ENCODE measurements at regions not wholly inside any gene's neighbourhood (a gene's known extent, or its start where the extent isn't known, plus 50 kb on each side); places are given as distances from the start of the nearest gene placed in this dataset.

GRCh38 chr9:110104261-110104809 lies 103.6 kb downstream of the C9orf152 start (continued):
- TF ChIP-seq, protein P1, sequence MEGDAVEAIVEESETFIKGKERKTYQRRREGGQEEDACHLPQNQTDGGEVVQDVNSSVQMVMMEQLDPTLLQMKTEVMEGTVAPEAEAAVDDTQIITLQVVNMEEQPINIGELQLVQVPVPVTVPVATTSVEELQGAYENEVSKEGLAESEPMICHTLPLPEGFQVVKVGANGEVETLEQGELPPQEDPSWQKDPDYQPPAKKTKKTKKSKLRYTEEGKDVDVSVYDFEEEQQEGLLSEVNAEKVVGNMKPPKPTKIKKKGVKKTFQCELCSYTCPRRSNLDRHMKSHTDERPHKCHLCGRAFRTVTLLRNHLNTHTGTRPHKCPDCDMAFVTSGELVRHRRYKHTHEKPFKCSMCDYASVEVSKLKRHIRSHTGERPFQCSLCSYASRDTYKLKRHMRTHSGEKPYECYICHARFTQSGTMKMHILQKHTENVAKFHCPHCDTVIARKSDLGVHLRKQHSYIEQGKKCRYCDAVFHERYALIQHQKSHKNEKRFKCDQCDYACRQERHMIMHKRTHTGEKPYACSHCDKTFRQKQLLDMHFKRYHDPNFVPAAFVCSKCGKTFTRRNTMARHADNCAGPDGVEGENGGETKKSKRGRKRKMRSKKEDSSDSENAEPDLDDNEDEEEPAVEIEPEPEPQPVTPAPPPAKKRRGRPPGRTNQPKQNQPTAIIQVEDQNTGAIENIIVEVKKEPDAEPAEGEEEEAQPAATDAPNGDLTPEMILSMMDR (conservative IDR thresholded peaks at IDR 0.05; ENCODE audit: low read depth, low read length): no peak
- TF ChIP-seq FOS (IDR thresholded peaks at IDR 0.05; ENCODE audit: low read depth, low read length): no peak

GRCh38 chr9:110105107-110105506 lies 102.9 kb downstream of the C9orf152 start:
- H4K8ac ChIP-seq (ENCODE audit: low read depth in 2 of 2, low read length in 2 of 2): no peak overlapping the region
- H3K36me3 ChIP-seq (ENCODE audit: control insufficient read depth, insufficient read depth, low read length): peaks cover 15% of the 10 kb centered on the region
- intact Hi-C loops (cut with micrococcal nuclease): loop anchor here (2.0 kb wide), 1 partner anchor 54 kb away; no protein-coding TSS in a partner anchor
- H2AK5ac ChIP-seq (ENCODE audit: low read depth, low read length): no peak overlapping the region
- POLR2A ChIA-PET (ENCODE audit: unreplicated experiment): interaction anchor here (0.6 kb wide), 1 partner anchor 21 kb away, joined by 8 read pairs; no protein-coding TSS in a partner anchor
- H3K4me1 ChIP-seq (ENCODE audit: control insufficient read depth, insufficient read depth, low read length): peaks cover 32% of the 10 kb centered on the region
- CTCF ChIA-PET: no interaction called here
- H3K23ac ChIP-seq (ENCODE audit: low read depth, low read length): no peak overlapping the region
- dilution Hi-C loops (cut with HindIII; ENCODE audit: low sequenced_read_pairs, unreplicated experiment): no loop called here
- H3K4me3 ChIP-seq (ENCODE audit: insufficient read depth, low read depth, low read length): no peak overlapping the region
- peak; percentile 38; the same call in 1 of the 2 replicates for TF ChIP-seq CEBPB (IDR thresholded peaks at IDR 0.05; ENCODE audit: low read depth, low read length)
- TF ChIP-seq RFX5 (IDR thresholded peaks at IDR 0.05; ENCODE audit: low read depth, low read length): no peak
- no peak overlapping the region for H2AFZ ChIP-seq (replicated peaks; ENCODE audit: low read length, poor library complexity)
- peaks cover 22 to 78% of the 10 kb centered on the region in 2 experiments for H3K79me1 ChIP-seq (ENCODE audit: low read depth in 1 of 2, low read length in 2 of 2)
- H3K27ac ChIP-seq (ENCODE audit: insufficient read depth, low read length): no peak overlapping the region; the same call in 1 of the 2 replicates
- peaks cover 83% of the 10 kb centered on the region for H4K20me1 ChIP-seq (ENCODE audit: insufficient read depth, low read length)
- H3K9ac ChIP-seq (ENCODE audit: low read depth, low read length): no peak overlapping the region
- peak; percentile 90 for DNase-seq
- BruUV-seq (replicated peaks): no TSS peak
- H3K4me2 ChIP-seq (ENCODE audit: low read depth, low read length): peak overlapping the region; percentile 52
- no peak overlapping the region for H2BK5ac ChIP-seq (ENCODE audit: low read depth, low read length, poor library complexity, severe bottlenecking)
- H2BK120ac ChIP-seq (ENCODE audit: low read depth, low read length): no peak overlapping the region
- no CpG with 5 or more reads among the region's 2 CpGs for WGBS, 2 experiments (ENCODE audit: extremely low coverage in 2 of 2, insufficient read length in 1 of 2)
- no peak overlapping the region for H4K91ac ChIP-seq (ENCODE audit: insufficient read depth, low read depth, low read length)
- H3K4ac ChIP-seq (ENCODE audit: low read depth, low read length): no peak overlapping the region
- H2AK9ac ChIP-seq (replicated peaks; ENCODE audit: low read depth, low read length, poor library complexity): no peak overlapping the region
- H3K18ac ChIP-seq (ENCODE audit: low read depth, low read length): no peak overlapping the region
- H2BK20ac ChIP-seq (ENCODE audit: low read depth, low read length): no peak overlapping the region
- no peaks in the 10 kb centered on the region for H3K9me3 ChIP-seq (ENCODE audit: control insufficient read depth, insufficient read depth, low read length)
- H2BK15ac ChIP-seq (ENCODE audit: low read depth, low read length): no peak overlapping the region
- H3K9me1 ChIP-seq (ENCODE audit: insufficient read depth, low read length): peaks cover 38% of the 10 kb centered on the region
- no peaks in the 10 kb centered on the region for H3K27me3 ChIP-seq (ENCODE audit: control insufficient read depth, insufficient read depth, low read length)
- no peak overlapping the region for H3K56ac ChIP-seq (ENCODE audit: extremely low read depth, insufficient read depth, low read length)
- in situ Hi-C loops (cut with MboI; ENCODE audit: low sequenced_read_pairs): no loop called here
- H4K5ac ChIP-seq (ENCODE audit: low read depth, low read length): no peak overlapping the region
- no peak overlapping the region for H3K14ac ChIP-seq (replicated peaks; ENCODE audit: low read depth, low read length)
- peak; percentile 19; the same call in 1 of the 2 replicates for ATAC-seq (ENCODE audit: low read depth)

Measured in IMR-90 (cell line).